Mucosa of stomach (tissue), 1 donor: ENCODE measurements at regions not wholly inside any gene's neighbourhood (a gene's known extent, or its start where the extent isn't known, plus 50 kb on each side); places are given as distances from the start of the nearest gene placed in this dataset.

Source experiments
- H3K27me3 ChIP-seq: one replicate; pipeline ENCODE4 v1.7.0; 2013; ENCODE audit warnings: mild to moderate bottlenecking, low read length; ENCODE audit not compliant: control insufficient read depth, insufficient read depth
- H3K36me3 ChIP-seq: one replicate; pipeline ENCODE4 v1.7.0; 2013; ENCODE audit warnings: low read length; ENCODE audit not compliant: control insufficient read depth, insufficient read depth
- H3K4me1 ChIP-seq: one replicate; pipeline ENCODE4 v1.7.0; 2013; ENCODE audit warnings: mild to moderate bottlenecking, low read length; ENCODE audit not compliant: control insufficient read depth, insufficient read depth
- H3K4me3 ChIP-seq: one replicate; pipeline ENCODE4 v1.7.0; 2013; ENCODE audit warnings: low read length
- H3K9ac ChIP-seq: one replicate; pipeline ENCODE4 v1.7.0; 2013; ENCODE audit warnings: mild to moderate bottlenecking, low read length, moderate library complexity
- H3K9me3 ChIP-seq: one replicate; pipeline ENCODE4 v1.7.0; 2013; ENCODE audit warnings: mild to moderate bottlenecking, low read length, moderate library complexity; ENCODE audit not compliant: control insufficient read depth
- donor health status: Pancreatic carcinoma.

- H3K9me3 ChIP-seq, result no peaks in the 10 kb centered on the region
- H3K27me3 ChIP-seq, result no peaks in the 10 kb centered on the region
- H3K9ac ChIP-seq, result no peak overlapping the region
- no peaks in the 10 kb centered on the region for H3K36me3 ChIP-seq
- H3K4me1 ChIP-seq, result no peaks in the 10 kb centered on the region
- no peak overlapping the region for H3K4me3 ChIP-seq
Observed at GRCh38 chr3:56851966-56852884, 50.5 kb upstream of the ARHGEF3 start.
